Mucosa of descending colon (tissue), 3 donors: ENCODE measurements at regions not wholly inside any gene's neighbourhood (a gene's known extent, or its start where the extent isn't known, plus 50 kb on each side); places are given as distances from the start of the nearest gene placed in this dataset.

ENCODE experiments used
- ATAC-seq: fragments of 200-7000 bp; cut with Tn5 transposase; one replicate; pipeline ENCODE4 v1.9.1; 2020; ENCODE audit warnings: mild to moderate bottlenecking, moderate library complexity
- DNase-seq, 3 donors: peaks; one replicate each; pipeline ENCODE4 v3.0.0-alpha.2; 2020
- H3K36me3 ChIP-seq: fragments of 200-600 bp; one replicate; pipeline ENCODE4 v1.8.0; 2021; ENCODE audit warnings: low read depth, mild to moderate bottlenecking
- H3K4me1 ChIP-seq: fragments of 200-600 bp; one replicate; pipeline ENCODE4 v1.8.0; 2021; ENCODE audit warnings: low read depth, mild to moderate bottlenecking
- H3K4me3 ChIP-seq: fragments of 200-600 bp; one replicate; pipeline ENCODE4 v1.8.0; 2021; ENCODE audit warnings: mild to moderate bottlenecking
- H3K9me3 ChIP-seq: fragments of 200-600 bp; one replicate; pipeline ENCODE4 v1.8.0; 2021; ENCODE audit warnings: mild to moderate bottlenecking
- CTCF ChIP-seq: fragments of 200-600 bp; IDR thresholded peaks from one replicate; pipeline ENCODE4 v1.8.0; 2022; ENCODE audit warnings: antibody characterized with exemption, mild to moderate bottlenecking
- intact Hi-C, 2 donors: fragments of 100-400 bp; cut with DNase I in 1 of 2; cut with micrococcal nuclease in 1 of 2; formaldehyde crosslinking; loops; one replicate each; pipeline versions ENCODE4 v1.11.0 to v1.11.1; 2022; cut with DNase I, micrococcal nuclease
- donor health status: DM: no; HTN: no; CAD: no; lungs with moderate emphysema.
- donor health status: DM: no; HTN: no; CAD: no.
- donor health status: DM: no; HTN: yes; CAD: no.

- Histone ChIP-seq H3K9me3 (peaks cover 10% of the 10 kb centered on the region), H3K36me3 (no peaks in the 10 kb centered on the region), H3K4me3 (no peak overlapping the region), H3K4me1 (no peaks in the 10 kb centered on the region)
- ATAC-seq: no peak
- intact Hi-C loops: no loop called here
- no peak for DNase-seq
- no peak for TF ChIP-seq CTCF
Measured at GRCh38 chr14:42617005-42617404, 1010.3 kb downstream of the LRFN5 start.

- Histone ChIP-seq H3K9me3 (peaks cover 15% of the 10 kb centered on the region), H3K36me3 (no peaks in the 10 kb centered on the region), H3K4me3 (no peak overlapping the region), H3K4me1 (no peaks in the 10 kb centered on the region)
- DNase-seq (no peak), ATAC-seq (no peak)
- intact Hi-C loops: no loop called here
- TF ChIP-seq CTCF: no peak
Measured at GRCh38 chr14:42606839-42607238, 1000.2 kb downstream of the LRFN5 start.

GRCh38 chr14:42602336-42602845 lies 995.7 kb downstream of the LRFN5 start:
- ATAC-seq: no peak

GRCh38 chr14:42572032-42572431 lies 965.4 kb downstream of the LRFN5 start:
- DNase-seq (no peak), ATAC-seq (no peak)
- intact Hi-C loops: no loop called here
- TF ChIP-seq CTCF: no peak
- Histone ChIP-seq H3K9me3 (peaks cover 48% of the 10 kb centered on the region), H3K4me1 (no peaks in the 10 kb centered on the region), H3K36me3 (no peaks in the 10 kb centered on the region), H3K4me3 (no peak overlapping the region)

More at GRCh38 chr14:42602336-42602845, 995.7 kb downstream of the LRFN5 start:
- no peak overlapping the region for H3K4me3 ChIP-seq
- no peaks in the 10 kb centered on the region for H3K36me3 ChIP-seq
- H3K9me3 ChIP-seq: peaks cover 19% of the 10 kb centered on the region
- H3K4me1 ChIP-seq: no peaks in the 10 kb centered on the region
- intact Hi-C loops: no loop called here
- no peak for TF ChIP-seq CTCF
- no peak for DNase-seq

GRCh38 chr14:42569227-42569626 lies 962.6 kb downstream of the LRFN5 start:
- Histone ChIP-seq H3K9me3 (peaks cover 34% of the 10 kb centered on the region), H3K4me3 (no peak overlapping the region), H3K36me3 (no peaks in the 10 kb centered on the region), H3K4me1 (no peaks in the 10 kb centered on the region)
- ATAC-seq: no peak
- intact Hi-C loops: no loop called here
- DNase-seq: no peak
- TF ChIP-seq CTCF: no peak

- H3K9me3 ChIP-seq: peaks cover 21% of the 10 kb centered on the region
- DNase-seq (no peak), ATAC-seq (no peak)
- H3K4me1 ChIP-seq: no peaks in the 10 kb centered on the region
- TF ChIP-seq CTCF: no peak
- intact Hi-C loops: no loop called here
- no peaks in the 10 kb centered on the region for H3K36me3 ChIP-seq
- no peak overlapping the region for H3K4me3 ChIP-seq
Measured at GRCh38 chr14:42565556-42565955, 958.9 kb downstream of the LRFN5 start.
